ENCODE measurements at regions not wholly inside any gene's neighbourhood (a gene's known extent, or its start where the extent isn't known, plus 50 kb on each side); places are given as distances from the start of the nearest gene placed in this dataset. TPM values are rescaled to one million over a fixed set of nuclear protein-coding genes. Genes with fewer than 3 reads are reported as not detected.

Small RNA genes in the stretch of these regions (small RNA-seq; reads per million reads assigned to genes)
- not detected for gene AC024581.2 (ENCODE audit: low read depth)
- not detected for gene RNU6-1232P (ENCODE audit: low read depth)
